CD8-positive, alpha-beta memory T cell (primary cell): ENCODE measurements at regions not wholly inside any gene's neighbourhood (a gene's known extent, or its start where the extent isn't known, plus 50 kb on each side); places are given as distances from the start of the nearest gene placed in this dataset.

Experiments used
- CTCF ChIA-PET: fragments of 350-600 bp; sonication (Branson Sonifier 250); formaldehyde crosslinking; loops from one replicate; lab custom pipeline; 2021; ENCODE audit warnings: antibody characterized with exemption; lab: Charles Lee
- POLR2A ChIA-PET: fragments of 350-600 bp; sonication (Branson Sonifier 250); formaldehyde crosslinking; loops from one replicate; lab custom pipeline; 2021; ENCODE audit warnings: antibody characterized with exemption; lab: Charles Lee
- DNase-seq, 5 donors: peaks; one replicate each; pipeline versions ENCODE4 v3.0.0 to v3.0.0-alpha.2; 2020 to 2022; ENCODE audit warnings: mixed read lengths in 1 of 5
- H3K27ac ChIP-seq: one replicate; pipeline ENCODE4 v1.7.0; 2013; ENCODE audit warnings: low read depth, mild to moderate bottlenecking, low read length, moderate library complexity
- H3K27me3 ChIP-seq: 2 replicates; pipeline ENCODE4 v1.7.0; 2013; ENCODE audit warnings: low read length, mild to moderate bottlenecking; ENCODE audit not compliant: insufficient read depth, poor library complexity, severe bottlenecking
- H3K36me3 ChIP-seq: 2 replicates; pipeline ENCODE4 v1.7.0; 2013; ENCODE audit warnings: mild to moderate bottlenecking, low read length, moderate library complexity; ENCODE audit not compliant: insufficient read depth
- H3K4me1 ChIP-seq: 2 replicates; pipeline ENCODE4 v1.7.0; 2013; ENCODE audit warnings: mild to moderate bottlenecking, low read length, moderate library complexity; ENCODE audit not compliant: insufficient read depth
- H3K4me3 ChIP-seq: 2 replicates; pipeline ENCODE4 v1.7.0; 2013; ENCODE audit warnings: mild to moderate bottlenecking, low read length
- H3K9me3 ChIP-seq: 2 replicates; pipeline ENCODE4 v1.7.0; 2013; ENCODE audit warnings: mild to moderate bottlenecking, low read length
- H3K27ac Mint-ChIP-seq, 8 donors: one replicate each; pipeline ENCODE4 v1.8.0; 2020 to 2021; ENCODE audit warnings: mixed read lengths in 8 of 8, mild to moderate bottlenecking in 6 of 8, inconsistent platforms in 3 of 8, moderate library complexity in 3 of 8
- H3K27me3 Mint-ChIP-seq, 2 donors: one replicate each; pipeline ENCODE4 v1.8.0; 2020 to 2021; ENCODE audit warnings: mixed read lengths in 2 of 2, mild to moderate bottlenecking in 1 of 2, moderate library complexity in 1 of 2
- H3K36me3 Mint-ChIP-seq, 3 donors: one replicate each; pipeline ENCODE4 v1.8.0; 2020 to 2021; ENCODE audit warnings: mixed read lengths in 3 of 3, inconsistent platforms in 1 of 3, mild to moderate bottlenecking in 1 of 3
- H3K4me1 Mint-ChIP-seq, 3 donors: one replicate each; pipeline ENCODE4 v1.8.0; 2020 to 2021; ENCODE audit warnings: mixed read lengths in 3 of 3, inconsistent platforms in 1 of 3, mild to moderate bottlenecking in 1 of 3
- H3K4me3 Mint-ChIP-seq, 7 donors: one replicate each; pipeline ENCODE4 v1.8.0; 2020 to 2021; ENCODE audit warnings: mixed read lengths in 7 of 7, mild to moderate bottlenecking in 6 of 7, moderate library complexity in 4 of 7, inconsistent platforms in 2 of 7
- H3K9me3 Mint-ChIP-seq, 5 donors: one replicate each; pipeline ENCODE4 v1.8.0; 2020 to 2022; ENCODE audit warnings: mixed read lengths in 5 of 5, mild to moderate bottlenecking in 3 of 5, moderate library complexity in 2 of 5, inconsistent platforms in 1 of 5

- no peaks in the 10 kb centered on the region for H3K4me1 ChIP-seq
- H3K36me3 ChIP-seq = no peaks in the 10 kb centered on the region
- H3K27ac Mint-ChIP-seq = no peak overlapping the region
- no peaks in the 10 kb centered on the region for H3K36me3 Mint-ChIP-seq
- no peaks in the 10 kb centered on the region for H3K4me1 Mint-ChIP-seq
- no peak overlapping the region for H3K4me3 ChIP-seq
- no peak overlapping the region for H3K4me3 Mint-ChIP-seq
- no peaks in the 10 kb centered on the region for H3K27me3 ChIP-seq
- ChIA-PET POLR2A (no interaction called here), CTCF (no interaction called here)
- no peak for DNase-seq
- peaks cover 25 to 59% of the 10 kb centered on the region in 2 donors for H3K27me3 Mint-ChIP-seq
- H3K9me3 Mint-ChIP-seq = no peaks in the 10 kb centered on the region
- H3K9me3 ChIP-seq = no peaks in the 10 kb centered on the region
- H3K27ac ChIP-seq = no peak overlapping the region
Observed at GRCh38 chr20:4578375-4578774, 107.9 kb upstream of the PRNP start.

GRCh38 chr20:4574356-4574690, 111.9 kb upstream of the PRNP start:
- Mint-ChIP-seq H3K4me3 (no peak overlapping the region), H3K27me3 (peaks cover 17 to 74% of the 10 kb centered on the region in 2 donors), H3K4me1 (no peaks in the 10 kb centered on the region), H3K9me3 (no peaks in the 10 kb centered on the region), H3K27ac (no peak overlapping the region), H3K36me3 (no peaks in the 10 kb centered on the region)
- no peak overlapping the region for H3K4me3 ChIP-seq
- H3K4me1 ChIP-seq = no peaks in the 10 kb centered on the region
- no peak for DNase-seq
- ChIA-PET CTCF (no interaction called here), POLR2A (no interaction called here)
- no peaks in the 10 kb centered on the region for H3K36me3 ChIP-seq
- no peak overlapping the region for H3K27ac ChIP-seq
- no peaks in the 10 kb centered on the region for H3K27me3 ChIP-seq
- H3K9me3 ChIP-seq = no peaks in the 10 kb centered on the region

- H3K4me3 ChIP-seq = no peak overlapping the region
- H3K27ac ChIP-seq = no peak overlapping the region
- no peak overlapping the region for H3K27ac Mint-ChIP-seq
- H3K4me3 Mint-ChIP-seq = no peak overlapping the region
- ChIA-PET POLR2A (no interaction called here), CTCF (no interaction called here)
- no peaks in the 10 kb centered on the region for H3K9me3 Mint-ChIP-seq
- H3K27me3 ChIP-seq = no peaks in the 10 kb centered on the region
- H3K36me3 ChIP-seq = no peaks in the 10 kb centered on the region
- DNase-seq = no peak
- H3K4me1 Mint-ChIP-seq = no peaks in the 10 kb centered on the region
- no peaks in the 10 kb centered on the region for H3K9me3 ChIP-seq
- no peaks in the 10 kb centered on the region for H3K4me1 ChIP-seq
- no peaks in the 10 kb centered on the region for H3K36me3 Mint-ChIP-seq
- peaks cover 14 to 75% of the 10 kb centered on the region in 2 donors for H3K27me3 Mint-ChIP-seq
Observed at GRCh38 chr20:4573564-4574355, 112.5 kb upstream of the PRNP start.

- no peak for DNase-seq
- Histone ChIP-seq H3K4me1 (no peaks in the 10 kb centered on the region), H3K36me3 (no peaks in the 10 kb centered on the region), H3K9me3 (no peaks in the 10 kb centered on the region), H3K4me3 (no peak overlapping the region), H3K27ac (no peak overlapping the region), H3K27me3 (no peaks in the 10 kb centered on the region)
- Mint-ChIP-seq H3K4me3 (no peak overlapping the region), H3K4me1 (no peaks in the 10 kb centered on the region), H3K27ac (no peak overlapping the region), H3K36me3 (no peaks in the 10 kb centered on the region), H3K27me3 (peaks cover 13 to 57% of the 10 kb centered on the region in 2 donors), H3K9me3 (no peaks in the 10 kb centered on the region)
- CTCF ChIA-PET = no interaction called here
- POLR2A ChIA-PET = no interaction called here
Observed at GRCh38 chr20:4571759-4572531, 114.3 kb upstream of the PRNP start.

GRCh38 chr20:4569865-4570264, 116.4 kb upstream of the PRNP start:
- Histone ChIP-seq H3K36me3 (no peaks in the 10 kb centered on the region), H3K27me3 (no peaks in the 10 kb centered on the region), H3K9me3 (no peaks in the 10 kb centered on the region), H3K4me1 (no peaks in the 10 kb centered on the region), H3K27ac (no peak overlapping the region), H3K4me3 (no peak overlapping the region)
- POLR2A ChIA-PET = no interaction called here
- H3K27ac Mint-ChIP-seq = no peak overlapping the region
- H3K4me1 Mint-ChIP-seq = no peaks in the 10 kb centered on the region
- no peak overlapping the region for H3K4me3 Mint-ChIP-seq
- no peaks in the 10 kb centered on the region for H3K9me3 Mint-ChIP-seq
- CTCF ChIA-PET = no interaction called here
- H3K36me3 Mint-ChIP-seq = peaks cover 0 to 5% (median 0%) of the 10 kb centered on the region in 3 donors
- no peak for DNase-seq
- H3K27me3 Mint-ChIP-seq = peaks cover 11 to 51% of the 10 kb centered on the region in 2 donors

- H3K27me3 Mint-ChIP-seq = peaks cover 17 to 58% of the 10 kb centered on the region in 2 donors
- ChIA-PET CTCF (no interaction called here), POLR2A (no interaction called here)
- Histone ChIP-seq H3K4me1 (no peaks in the 10 kb centered on the region), H3K36me3 (no peaks in the 10 kb centered on the region), H3K4me3 (no peak overlapping the region), H3K27ac (no peak overlapping the region), H3K27me3 (no peaks in the 10 kb centered on the region), H3K9me3 (no peaks in the 10 kb centered on the region)
- DNase-seq = no peak
- peaks cover 0 to 5% (median 3%) of the 10 kb centered on the region in 3 donors for H3K36me3 Mint-ChIP-seq
- no peak overlapping the region for H3K4me3 Mint-ChIP-seq
- no peak overlapping the region for H3K27ac Mint-ChIP-seq
- H3K9me3 Mint-ChIP-seq = peaks cover 0 to 3% (median 0%) of the 10 kb centered on the region in 5 donors
- no peaks in the 10 kb centered on the region for H3K4me1 Mint-ChIP-seq
Observed at GRCh38 chr20:4569092-4569491, 117.2 kb upstream of the PRNP start.

GRCh38 chr20:4568361-4568959, 117.8 kb upstream of the PRNP start:
- H3K27me3 Mint-ChIP-seq = peaks cover 17 to 57% of the 10 kb centered on the region in 2 donors
- H3K27ac Mint-ChIP-seq = no peak overlapping the region
- Histone ChIP-seq H3K4me1 (no peaks in the 10 kb centered on the region), H3K4me3 (no peak overlapping the region), H3K27me3 (no peaks in the 10 kb centered on the region), H3K27ac (no peak overlapping the region), H3K9me3 (no peaks in the 10 kb centered on the region), H3K36me3 (no peaks in the 10 kb centered on the region)
- ChIA-PET POLR2A (no interaction called here), CTCF (no interaction called here)
- H3K9me3 Mint-ChIP-seq = peaks cover 0 to 5% (median 2%) of the 10 kb centered on the region in 5 donors
- peaks cover 0 to 5% (median 3%) of the 10 kb centered on the region in 3 donors for H3K36me3 Mint-ChIP-seq
- H3K4me1 Mint-ChIP-seq = no peaks in the 10 kb centered on the region
- H3K4me3 Mint-ChIP-seq = no peak overlapping the region
- DNase-seq = no peak

- Mint-ChIP-seq H3K27ac (no peak overlapping the region), H3K4me1 (no peaks in the 10 kb centered on the region), H3K9me3 (peaks cover 0 to 5% (median 2%) of the 10 kb centered on the region in 5 donors), H3K4me3 (no peak overlapping the region), H3K36me3 (peaks cover 0 to 5% (median 3%) of the 10 kb centered on the region in 3 donors), H3K27me3 (peaks cover 17 to 54% of the 10 kb centered on the region in 2 donors)
- CTCF ChIA-PET = no interaction called here
- H3K36me3 ChIP-seq = no peaks in the 10 kb centered on the region
- no peak overlapping the region for H3K27ac ChIP-seq
- no peaks in the 10 kb centered on the region for H3K27me3 ChIP-seq
- DNase-seq = no peak
- POLR2A ChIA-PET = no interaction called here
- H3K4me3 ChIP-seq = no peak overlapping the region
- H3K9me3 ChIP-seq = no peaks in the 10 kb centered on the region
- no peaks in the 10 kb centered on the region for H3K4me1 ChIP-seq
Observed at GRCh38 chr20:4567170-4567569, 119.1 kb upstream of the PRNP start.
